Upper lobe of right lung (tissue), 1 donor: ENCODE measurements at regions not wholly inside any gene's neighbourhood (a gene's known extent, or its start where the extent isn't known, plus 50 kb on each side); places are given as distances from the start of the nearest gene placed in this dataset.
"Not testable (repeated sequence)": the region's sequence is repeated elsewhere in the genome, so short reads cannot be mapped to it uniquely, and the experiment has no call there.

ENCODE experiments used
- ATAC-seq: fragments of 200-7000 bp; cut with Tn5 transposase; one replicate; pipeline ENCODE4 v1.9.1; 2020; ENCODE audit warnings: mild to moderate bottlenecking, moderate library complexity
- DNase-seq: peaks from one replicate; pipeline ENCODE4 v3.0.0-alpha.2; 2020
- H3K27ac ChIP-seq: fragments of 200-600 bp; one replicate; pipeline ENCODE4 v1.8.0; 2022
- H3K27me3 ChIP-seq: fragments of 200-600 bp; one replicate; pipeline ENCODE4 v1.8.0; 2022; ENCODE audit warnings: mild to moderate bottlenecking
- H3K36me3 ChIP-seq: fragments of 200-600 bp; one replicate; pipeline ENCODE4 v1.8.0; 2022
- H3K4me1 ChIP-seq: fragments of 200-600 bp; one replicate; pipeline ENCODE4 v1.8.0; 2022
- H3K4me3 ChIP-seq: fragments of 200-600 bp; one replicate; pipeline ENCODE4 v1.8.0; 2022; ENCODE audit warnings: mild to moderate bottlenecking
- H3K9me3 ChIP-seq: fragments of 200-600 bp; one replicate; pipeline ENCODE4 v1.8.0; 2022
- intact Hi-C: fragments of 100-400 bp; cut with DNase I; formaldehyde crosslinking; loops from one replicate; pipeline ENCODE4 v1.11.0; 2022
- TF ChIP-seq, protein P1 (sequence below): fragments of 200-600 bp; IDR thresholded peaks from one replicate; pipeline ENCODE4 v1.8.0; 2022; ENCODE audit warnings: antibody characterized with exemption
- donor health status: DM: no; HTN: yes; CAD: no; lungs with severe emphysema.

DNA sequence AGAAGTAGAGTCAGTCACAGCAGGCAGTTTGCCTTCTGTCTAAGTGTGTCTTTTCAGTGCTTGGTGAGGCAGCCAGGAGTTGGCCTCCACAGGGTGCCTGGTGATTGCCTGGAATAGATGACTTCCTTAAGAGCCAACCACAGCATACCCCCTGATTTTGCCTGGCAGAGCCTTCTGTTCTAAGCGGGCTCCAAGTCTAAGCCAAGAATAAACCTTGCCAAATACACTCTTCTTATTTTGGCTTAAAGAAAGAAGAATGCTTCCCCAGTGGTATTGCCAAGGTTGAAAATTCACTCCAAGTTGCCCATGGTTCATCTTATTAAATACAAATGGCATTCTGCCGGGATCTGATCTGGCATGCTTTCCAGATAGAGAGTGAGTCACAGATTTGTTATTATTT lies 1424.8 kb upstream of the EYS start:
- H3K9me3 ChIP-seq = no peaks in the 10 kb centered on the region
- TF ChIP-seq, protein P1, sequence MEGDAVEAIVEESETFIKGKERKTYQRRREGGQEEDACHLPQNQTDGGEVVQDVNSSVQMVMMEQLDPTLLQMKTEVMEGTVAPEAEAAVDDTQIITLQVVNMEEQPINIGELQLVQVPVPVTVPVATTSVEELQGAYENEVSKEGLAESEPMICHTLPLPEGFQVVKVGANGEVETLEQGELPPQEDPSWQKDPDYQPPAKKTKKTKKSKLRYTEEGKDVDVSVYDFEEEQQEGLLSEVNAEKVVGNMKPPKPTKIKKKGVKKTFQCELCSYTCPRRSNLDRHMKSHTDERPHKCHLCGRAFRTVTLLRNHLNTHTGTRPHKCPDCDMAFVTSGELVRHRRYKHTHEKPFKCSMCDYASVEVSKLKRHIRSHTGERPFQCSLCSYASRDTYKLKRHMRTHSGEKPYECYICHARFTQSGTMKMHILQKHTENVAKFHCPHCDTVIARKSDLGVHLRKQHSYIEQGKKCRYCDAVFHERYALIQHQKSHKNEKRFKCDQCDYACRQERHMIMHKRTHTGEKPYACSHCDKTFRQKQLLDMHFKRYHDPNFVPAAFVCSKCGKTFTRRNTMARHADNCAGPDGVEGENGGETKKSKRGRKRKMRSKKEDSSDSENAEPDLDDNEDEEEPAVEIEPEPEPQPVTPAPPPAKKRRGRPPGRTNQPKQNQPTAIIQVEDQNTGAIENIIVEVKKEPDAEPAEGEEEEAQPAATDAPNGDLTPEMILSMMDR = no peak
- H3K27ac ChIP-seq = no peak overlapping the region
- H3K27me3 ChIP-seq = no peaks in the 10 kb centered on the region
- H3K4me1 ChIP-seq = no peaks in the 10 kb centered on the region
- DNase-seq = no peak
- H3K36me3 ChIP-seq = no peaks in the 10 kb centered on the region
- no peak overlapping the region for H3K4me3 ChIP-seq
- intact Hi-C loops = no loop called here
- no peak for ATAC-seq

GRCh38 chr6:67129780-67130179 lies 1422.8 kb upstream of the EYS start:
- no peak overlapping the region for H3K4me3 ChIP-seq
- H3K4me1 ChIP-seq = no peaks in the 10 kb centered on the region
- no peaks in the 10 kb centered on the region for H3K36me3 ChIP-seq
- TF ChIP-seq, protein P1 = no peak
- intact Hi-C loops = no loop called here
- H3K27ac ChIP-seq = no peak overlapping the region
- ATAC-seq = no peak
- H3K27me3 ChIP-seq = no peaks in the 10 kb centered on the region
- no peaks in the 10 kb centered on the region for H3K9me3 ChIP-seq
- no peak for DNase-seq

DNA sequence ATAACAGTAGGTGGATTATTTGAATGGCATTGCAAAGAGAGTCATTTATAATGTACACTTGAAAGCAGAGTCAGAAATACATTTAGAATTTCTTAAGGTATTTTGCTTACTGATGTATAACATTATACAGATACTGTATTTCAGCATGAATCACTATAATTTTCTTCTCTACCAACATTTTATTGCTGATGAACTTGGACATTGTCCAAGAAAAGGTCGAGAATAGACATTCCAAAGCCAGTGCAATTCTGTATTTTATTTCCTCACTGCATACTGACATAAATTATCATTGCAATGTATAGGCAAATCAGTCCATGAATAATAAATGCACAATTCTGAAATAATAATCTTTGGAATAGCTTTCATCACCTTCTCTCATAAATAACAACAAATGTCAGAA lies 1420.0 kb upstream of the EYS start:
- Histone ChIP-seq H3K4me1 (no peaks in the 10 kb centered on the region), H3K4me3 (no peak overlapping the region), H3K36me3 (no peaks in the 10 kb centered on the region), H3K27ac (no peak overlapping the region), H3K27me3 (no peaks in the 10 kb centered on the region), H3K9me3 (no peaks in the 10 kb centered on the region)
- no peak for ATAC-seq
- intact Hi-C loops = no loop called here
- TF ChIP-seq, protein P1 = no peak
- DNase-seq = no peak

GRCh38 chr6:67121115-67121514 lies 1414.1 kb upstream of the EYS start:
- intact Hi-C loops = no loop called here
- TF ChIP-seq, protein P1 = no peak
- H3K4me3 ChIP-seq = no peak overlapping the region
- ATAC-seq (no peak), DNase-seq (no peak)
- H3K4me1 ChIP-seq = no peaks in the 10 kb centered on the region
- H3K27me3 ChIP-seq = no peaks in the 10 kb centered on the region
- no peaks in the 10 kb centered on the region for H3K36me3 ChIP-seq
- no peak overlapping the region for H3K27ac ChIP-seq
- H3K9me3 ChIP-seq = no peaks in the 10 kb centered on the region

DNA sequence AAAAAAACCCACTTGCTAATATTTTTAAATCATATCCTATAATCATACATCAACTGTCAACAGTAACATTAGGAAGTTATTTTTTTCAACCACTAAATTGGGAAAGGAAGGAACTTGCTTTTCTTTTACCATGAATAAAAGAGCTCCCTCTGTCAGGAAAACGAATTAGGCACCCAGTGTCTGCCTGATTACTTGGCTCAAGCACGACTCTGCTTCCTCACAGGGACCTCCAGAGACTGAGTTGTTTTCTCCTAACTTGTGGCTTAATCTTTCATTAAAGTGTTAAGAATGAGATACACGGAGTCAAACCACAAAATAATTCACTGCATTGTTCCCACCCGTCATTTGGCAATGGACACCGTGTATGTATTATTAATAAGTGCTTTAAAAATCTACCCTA lies 1405.1 kb upstream of the EYS start:
- Histone ChIP-seq H3K4me3 (no peak overlapping the region), H3K27ac (no peak overlapping the region), H3K9me3 (no peaks in the 10 kb centered on the region), H3K27me3 (no peaks in the 10 kb centered on the region), H3K36me3 (no peaks in the 10 kb centered on the region), H3K4me1 (no peaks in the 10 kb centered on the region)
- DNase-seq (no peak), ATAC-seq (no peak)
- intact Hi-C loops = no loop called here
- TF ChIP-seq, protein P1 = no peak

GRCh38 chr6:67102743-67103142 lies 1395.7 kb upstream of the EYS start:
- no peak for DNase-seq
- no peaks in the 10 kb centered on the region for H3K27me3 ChIP-seq
- no peak overlapping the region for H3K27ac ChIP-seq
- TF ChIP-seq, protein P1 = no peak
- no peak for ATAC-seq
- H3K36me3 ChIP-seq = no peaks in the 10 kb centered on the region
- H3K4me3 ChIP-seq = no peak overlapping the region
- H3K9me3 ChIP-seq = no peaks in the 10 kb centered on the region
- intact Hi-C loops = no loop called here
- no peaks in the 10 kb centered on the region for H3K4me1 ChIP-seq

DNA sequence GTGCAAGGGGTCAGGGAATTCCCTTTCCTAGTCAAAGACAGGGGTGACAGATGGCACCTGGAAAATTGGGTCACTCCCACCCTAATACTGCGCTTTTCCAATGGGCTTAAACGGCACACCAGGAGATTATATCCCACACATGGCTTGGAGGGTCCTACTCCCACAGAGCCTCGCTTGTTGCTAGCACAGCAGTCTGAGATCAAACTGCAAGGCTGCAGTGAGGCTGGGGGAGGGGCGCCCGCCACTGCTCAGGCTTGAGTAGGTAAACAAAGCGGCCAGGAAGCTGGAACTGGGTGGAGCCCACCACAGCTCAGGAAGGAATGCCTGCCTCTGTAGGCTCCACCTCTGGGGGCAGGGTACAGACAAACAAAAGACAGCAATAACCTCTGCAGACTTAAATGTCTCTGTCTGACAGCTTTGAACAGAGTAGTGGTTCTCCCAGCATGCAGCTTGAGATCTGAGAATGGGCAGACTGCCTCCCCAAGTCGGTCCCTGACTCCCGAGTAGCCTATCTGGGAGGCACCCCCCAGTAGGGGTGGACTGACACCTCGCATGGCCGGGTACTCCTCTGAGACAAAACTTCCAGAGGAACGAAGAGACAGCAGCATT lies 1388.7 kb upstream of the EYS start:
- H3K4me1 ChIP-seq, H3K27ac ChIP-seq, H3K27me3 ChIP-seq, intact Hi-C loops, H3K4me3 ChIP-seq, DNase-seq, H3K36me3 ChIP-seq, H3K9me3 ChIP-seq, ATAC-seq: not testable (repeated sequence)
